GM23338 (cell line): ENCODE measurements at regions not wholly inside any gene's neighbourhood (a gene's known extent, or its start where the extent isn't known, plus 50 kb on each side); places are given as distances from the start of the nearest gene placed in this dataset.

Experiments
- ATAC-seq: fragments of 200-7000 bp; cut with Tn5 transposase; 3 replicates; pipeline ENCODE4 v1.9.1; 2020
- DNase-seq: peaks from one replicate; pipeline ENCODE4 v3.0.0-alpha.2; 2015; ENCODE audit warnings: low spot score
- H2AFZ ChIP-seq: fragments of 200-600 bp; sonication (generic); 2 replicates; pipeline ENCODE4 v1.8.0; 2016; ENCODE audit warnings: antibody characterized with exemption, mild to moderate bottlenecking, moderate library complexity
- H3F3A ChIP-seq: fragments of 200-600 bp; sonication (generic); replicated peaks from 2 replicates; pipeline ENCODE4 v1.8.0; 2017; ENCODE audit warnings: antibody characterized with exemption, mixed run types, low read depth
- H3K27ac ChIP-seq: fragments of 200-600 bp; sonication (generic); 2 replicates; pipeline ENCODE4 v1.6.1; 2016; ENCODE audit warnings: low read depth
- H3K27me3 ChIP-seq: fragments of 200-600 bp; sonication (generic); 2 replicates; pipeline ENCODE4 v1.8.0; 2016; ENCODE audit warnings: mild to moderate bottlenecking, mixed run types, moderate library complexity; ENCODE audit not compliant: insufficient read depth
- H3K36me3 ChIP-seq: fragments of 200-600 bp; sonication (generic); 2 replicates; pipeline ENCODE4 v1.8.0; 2016; ENCODE audit warnings: mild to moderate bottlenecking; ENCODE audit not compliant: insufficient read depth
- H3K4me1 ChIP-seq: fragments of 200-600 bp; sonication (generic); 2 replicates; pipeline ENCODE4 v1.8.0; 2016; ENCODE audit warnings: mild to moderate bottlenecking, moderate library complexity; ENCODE audit not compliant: insufficient read depth
- H3K4me2 ChIP-seq: fragments of 200-600 bp; sonication (generic); 2 replicates; pipeline ENCODE4 v1.7.1; 2017; ENCODE audit warnings: mixed run types
- H3K4me3 ChIP-seq: fragments of 200-600 bp; sonication (generic); 2 replicates; pipeline ENCODE4 v1.6.1; 2016; ENCODE audit warnings: mixed run types
- H3K79me2 ChIP-seq: fragments of 200-600 bp; sonication (generic); replicated peaks from 2 replicates; pipeline ENCODE4 v1.8.0; 2017; ENCODE audit warnings: mild to moderate bottlenecking; ENCODE audit not compliant: insufficient read depth
- H3K9me2 ChIP-seq: fragments of 200-600 bp; sonication (generic); 2 replicates; pipeline ENCODE4 v1.8.0; 2017; ENCODE audit not compliant: insufficient read depth
- H4K20me1 ChIP-seq: fragments of 200-600 bp; sonication (generic); replicated peaks from 2 replicates; pipeline ENCODE4 v1.8.0; 2017; ENCODE audit warnings: mild to moderate bottlenecking; ENCODE audit not compliant: insufficient read depth
- H3K27ac Mint-ChIP-seq: 2 replicates; pipeline ENCODE4 v1.8.0; 2020; ENCODE audit warnings: inconsistent platforms, mild to moderate bottlenecking, moderate library complexity, mixed read lengths
- H3K27me3 Mint-ChIP-seq: 3 replicates; pipeline ENCODE4 v1.8.0; 2022; ENCODE audit warnings: low read depth, mild to moderate bottlenecking, moderate library complexity, mixed read lengths, inconsistent platforms; ENCODE audit not compliant: insufficient read depth, poor library complexity
- H3K36me3 Mint-ChIP-seq: 3 replicates; pipeline ENCODE4 v1.8.0; 2021; ENCODE audit warnings: low read depth, mild to moderate bottlenecking, inconsistent platforms, moderate library complexity, mixed read lengths
- H3K4me1 Mint-ChIP-seq: 3 replicates; pipeline ENCODE4 v1.8.0; 2020; ENCODE audit warnings: mild to moderate bottlenecking, inconsistent platforms, mixed read lengths
- H3K4me3 Mint-ChIP-seq: 3 replicates; pipeline ENCODE4 v1.8.0; 2021; ENCODE audit warnings: moderate library complexity, mild to moderate bottlenecking, inconsistent platforms, mixed read lengths
- H3K9me3 Mint-ChIP-seq: 3 replicates; pipeline ENCODE4 v1.8.0; 2020; ENCODE audit warnings: moderate library complexity, mild to moderate bottlenecking, inconsistent platforms, mixed read lengths
- CREB1 ChIP-seq: fragments of 250-450 bp; sonication (Bioruptor Pico); IDR thresholded peaks from 2 replicates; pipeline ENCODE4 v1.5.0; 2020; ENCODE audit warnings: low read depth, mild to moderate bottlenecking, moderate library complexity
- CTCF ChIP-seq, 2 experiments: fragments of 200-600 bp in 1 of 2; sonication (generic) in 1 of 2; conservative IDR thresholded peaks; 2 replicates each; pipeline versions ENCODE4 v1.5.1 to v1.6.1; 2016 to 2017; ENCODE audit warnings: antibody characterized with exemption in 2 of 2, low read depth in 2 of 2, mild to moderate bottlenecking in 2 of 2, moderate library complexity in 1 of 2
- ETS1 ChIP-seq: IDR thresholded peaks from 2 replicates; pipeline ENCODE4 v1.6.1; 2016; ENCODE audit warnings: antibody characterized with exemption
- EZH2 ChIP-seq: fragments of 200-600 bp; sonication (generic); IDR thresholded peaks from one replicate; pipeline ENCODE4 v1.8.0; 2017; ENCODE audit warnings: antibody characterized with exemption, mild to moderate bottlenecking, low read depth; ENCODE audit not compliant: unreplicated experiment
- EZH2phosphoT487 ChIP-seq: fragments of 200-600 bp; sonication (generic); IDR thresholded peaks from one replicate; pipeline ENCODE4 v1.8.1; 2018; ENCODE audit warnings: antibody characterized with exemption; ENCODE audit not compliant: unreplicated experiment
- JUNB ChIP-seq: IDR thresholded peaks from one replicate; pipeline ENCODE4 v1.6.1; 2016; ENCODE audit warnings: antibody characterized with exemption; ENCODE audit not compliant: unreplicated experiment
- NANOG ChIP-seq: IDR thresholded peaks from 2 replicates; pipeline ENCODE4 v1.6.1; 2016; ENCODE audit warnings: antibody characterized with exemption, borderline replicate concordance
- POLR2AphosphoS5 ChIP-seq: IDR thresholded peaks from 2 replicates; pipeline ENCODE4 v1.6.1; 2016; ENCODE audit warnings: antibody characterized with exemption, low read depth
- STAT1 ChIP-seq: IDR thresholded peaks from one replicate; pipeline ENCODE4 v1.6.1; 2016; ENCODE audit warnings: antibody characterized with exemption; ENCODE audit not compliant: unreplicated experiment
- ZNF114 ChIP-seq: fragments of 250-450 bp; sonication (Bioruptor Pico); IDR thresholded peaks from 2 replicates; pipeline ENCODE4 v1.5.0; 2020; ENCODE audit warnings: mild to moderate bottlenecking, moderate library complexity
- ZNF331 ChIP-seq: fragments of 250-450 bp; sonication (Bioruptor Pico); IDR thresholded peaks from 2 replicates; pipeline ENCODE4 v1.5.0; 2020; ENCODE audit warnings: low read depth, mild to moderate bottlenecking, moderate library complexity
- TF ChIP-seq, protein P1 (sequence below): IDR thresholded peaks from one replicate; pipeline ENCODE4 v1.6.1; 2018; ENCODE audit warnings: antibody characterized with exemption; ENCODE audit not compliant: unreplicated experiment

GRCh38 chr2:8202132-8202531 is 479.7 kb upstream of the ID2 start:
- peaks cover 11% of the 10 kb centered on the region for H3K9me3 Mint-ChIP-seq
- Histone ChIP-seq H3K27ac (no peak overlapping the region), H2AFZ (no peak overlapping the region), H3F3A (no peaks in the 10 kb centered on the region), H3K4me1 (no peaks in the 10 kb centered on the region), H3K9me2 (peaks cover 6% of the 10 kb centered on the region; the same call in 1 of the 2 replicates), H3K4me3 (no peak overlapping the region), H3K36me3 (peaks cover 3% of the 10 kb centered on the region; the same call in 1 of the 2 replicates), H3K4me2 (no peak overlapping the region), H4K20me1 (no peaks in the 10 kb centered on the region), H3K79me2 (no peaks in the 10 kb centered on the region), H3K27me3 (no peaks in the 10 kb centered on the region)
- DNase-seq (no peak), ATAC-seq (no peak)
- H3K36me3 Mint-ChIP-seq = peaks cover 9% of the 10 kb centered on the region
- no peaks in the 10 kb centered on the region; the same call in 2 of the 3 replicates for H3K4me1 Mint-ChIP-seq
- TF ChIP-seq, protein P1, sequence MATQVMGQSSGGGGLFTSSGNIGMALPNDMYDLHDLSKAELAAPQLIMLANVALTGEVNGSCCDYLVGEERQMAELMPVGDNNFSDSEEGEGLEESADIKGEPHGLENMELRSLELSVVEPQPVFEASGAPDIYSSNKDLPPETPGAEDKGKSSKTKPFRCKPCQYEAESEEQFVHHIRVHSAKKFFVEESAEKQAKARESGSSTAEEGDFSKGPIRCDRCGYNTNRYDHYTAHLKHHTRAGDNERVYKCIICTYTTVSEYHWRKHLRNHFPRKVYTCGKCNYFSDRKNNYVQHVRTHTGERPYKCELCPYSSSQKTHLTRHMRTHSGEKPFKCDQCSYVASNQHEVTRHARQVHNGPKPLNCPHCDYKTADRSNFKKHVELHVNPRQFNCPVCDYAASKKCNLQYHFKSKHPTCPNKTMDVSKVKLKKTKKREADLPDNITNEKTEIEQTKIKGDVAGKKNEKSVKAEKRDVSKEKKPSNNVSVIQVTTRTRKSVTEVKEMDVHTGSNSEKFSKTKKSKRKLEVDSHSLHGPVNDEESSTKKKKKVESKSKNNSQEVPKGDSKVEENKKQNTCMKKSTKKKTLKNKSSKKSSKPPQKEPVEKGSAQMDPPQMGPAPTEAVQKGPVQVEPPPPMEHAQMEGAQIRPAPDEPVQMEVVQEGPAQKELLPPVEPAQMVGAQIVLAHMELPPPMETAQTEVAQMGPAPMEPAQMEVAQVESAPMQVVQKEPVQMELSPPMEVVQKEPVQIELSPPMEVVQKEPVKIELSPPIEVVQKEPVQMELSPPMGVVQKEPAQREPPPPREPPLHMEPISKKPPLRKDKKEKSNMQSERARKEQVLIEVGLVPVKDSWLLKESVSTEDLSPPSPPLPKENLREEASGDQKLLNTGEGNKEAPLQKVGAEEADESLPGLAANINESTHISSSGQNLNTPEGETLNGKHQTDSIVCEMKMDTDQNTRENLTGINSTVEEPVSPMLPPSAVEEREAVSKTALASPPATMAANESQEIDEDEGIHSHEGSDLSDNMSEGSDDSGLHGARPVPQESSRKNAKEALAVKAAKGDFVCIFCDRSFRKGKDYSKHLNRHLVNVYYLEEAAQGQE = no peak
- TF ChIP-seq JUNB = no peak
- no peak for TF ChIP-seq NANOG
- TF ChIP-seq ETS1 = no peak
- TF ChIP-seq EZH2phosphoT487 = no peak
- TF ChIP-seq ZNF331 = no peak
- no peak for TF ChIP-seq EZH2
- TF ChIP-seq CREB1 (CRISPR knock-in tag) = no peak
- TF ChIP-seq CTCF (conservative IDR thresholded peaks at IDR 0.05; ENCODE audit: low read depth in 2 of 2) = no peak
- TF ChIP-seq POLR2AphosphoS5 = no peak
- TF ChIP-seq ZNF114 = no peak
- no peak for TF ChIP-seq STAT1
- H3K27me3 Mint-ChIP-seq = peaks cover 1% of the 10 kb centered on the region
- no peak overlapping the region for H3K27ac Mint-ChIP-seq
- H3K4me3 Mint-ChIP-seq = no peak overlapping the region
